22Rv1 (cell line): ENCODE measurements at regions not wholly inside any gene's neighbourhood (a gene's known extent, or its start where the extent isn't known, plus 50 kb on each side); places are given as distances from the start of the nearest gene placed in this dataset.
"Not testable (repeated sequence)": the region's sequence is repeated elsewhere in the genome, so short reads cannot be mapped to it uniquely, and the experiment has no call there.

Source experiments
- H3K27ac ChIP-seq: fragments of 450-650 bp; 2 replicates; pipeline ENCODE4 v1.5.1; 2017
- ZFX ChIP-seq: fragments of 450-650 bp; IDR thresholded peaks from 2 replicates; pipeline ENCODE4 v1.6.1; 2017; ENCODE audit warnings: antibody characterized with exemption, borderline replicate concordance
- TF ChIP-seq, protein P1 (sequence below): fragments of 450-650 bp; IDR thresholded peaks from 2 replicates; pipeline ENCODE4 v1.5.1; 2017; ENCODE audit warnings: mild to moderate bottlenecking

DNA sequence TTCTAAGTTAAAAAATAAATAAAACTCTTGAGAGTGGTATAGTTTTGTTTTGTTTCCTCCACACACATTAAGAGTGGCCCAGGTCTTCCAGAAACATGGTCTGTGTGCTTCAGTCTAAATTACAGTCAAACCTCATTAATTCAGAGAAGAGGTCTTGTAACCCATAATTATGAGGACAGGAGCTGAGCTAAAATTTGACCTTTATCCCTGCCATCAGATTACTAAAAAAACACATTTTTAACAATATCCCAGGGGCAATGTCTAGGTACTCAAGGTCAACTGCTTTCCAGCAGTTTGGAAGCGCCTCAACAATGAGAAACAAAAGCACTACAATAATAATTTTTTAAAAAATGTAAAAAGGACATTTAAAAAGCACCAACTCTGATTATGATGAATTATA, 184.1 kb upstream of the PFKP start:
- no peak overlapping the region for H3K27ac ChIP-seq
- no peak for TF ChIP-seq ZFX
- TF ChIP-seq, protein P1, sequence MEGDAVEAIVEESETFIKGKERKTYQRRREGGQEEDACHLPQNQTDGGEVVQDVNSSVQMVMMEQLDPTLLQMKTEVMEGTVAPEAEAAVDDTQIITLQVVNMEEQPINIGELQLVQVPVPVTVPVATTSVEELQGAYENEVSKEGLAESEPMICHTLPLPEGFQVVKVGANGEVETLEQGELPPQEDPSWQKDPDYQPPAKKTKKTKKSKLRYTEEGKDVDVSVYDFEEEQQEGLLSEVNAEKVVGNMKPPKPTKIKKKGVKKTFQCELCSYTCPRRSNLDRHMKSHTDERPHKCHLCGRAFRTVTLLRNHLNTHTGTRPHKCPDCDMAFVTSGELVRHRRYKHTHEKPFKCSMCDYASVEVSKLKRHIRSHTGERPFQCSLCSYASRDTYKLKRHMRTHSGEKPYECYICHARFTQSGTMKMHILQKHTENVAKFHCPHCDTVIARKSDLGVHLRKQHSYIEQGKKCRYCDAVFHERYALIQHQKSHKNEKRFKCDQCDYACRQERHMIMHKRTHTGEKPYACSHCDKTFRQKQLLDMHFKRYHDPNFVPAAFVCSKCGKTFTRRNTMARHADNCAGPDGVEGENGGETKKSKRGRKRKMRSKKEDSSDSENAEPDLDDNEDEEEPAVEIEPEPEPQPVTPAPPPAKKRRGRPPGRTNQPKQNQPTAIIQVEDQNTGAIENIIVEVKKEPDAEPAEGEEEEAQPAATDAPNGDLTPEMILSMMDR: no peak

- no peak overlapping the region for H3K27ac ChIP-seq
- TF ChIP-seq ZFX: no peak
- TF ChIP-seq, protein P1: no peak
Observed at GRCh38 chr10:2882628-2883027, 184.7 kb upstream of the PFKP start.

GRCh38 chr10:2881720-2882620, 185.4 kb upstream of the PFKP start:
- TF ChIP-seq ZFX: no peak
- TF ChIP-seq, protein P1: no peak
- H3K27ac ChIP-seq: no peak overlapping the region

DNA sequence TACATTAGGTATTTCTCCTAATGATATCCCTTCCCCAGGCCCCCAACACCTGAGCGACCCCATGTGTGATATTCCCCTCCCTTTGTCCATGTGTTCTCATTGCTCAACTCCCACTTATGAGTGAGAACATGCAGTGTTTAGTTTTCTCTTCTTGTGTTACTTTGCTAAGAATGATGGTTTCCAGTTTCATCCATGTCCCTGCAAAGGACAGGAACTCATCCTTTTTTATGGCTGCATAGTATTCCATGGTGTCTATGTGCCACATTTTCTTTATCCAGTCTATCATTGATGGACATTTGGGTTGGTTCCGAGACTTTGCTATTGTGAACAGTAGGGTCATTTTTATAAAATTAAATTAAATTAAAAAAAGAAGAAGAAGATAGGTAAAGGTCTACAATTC, 187.3 kb upstream of the PFKP start:
- not testable (repeated sequence) for H3K27ac ChIP-seq

DNA sequence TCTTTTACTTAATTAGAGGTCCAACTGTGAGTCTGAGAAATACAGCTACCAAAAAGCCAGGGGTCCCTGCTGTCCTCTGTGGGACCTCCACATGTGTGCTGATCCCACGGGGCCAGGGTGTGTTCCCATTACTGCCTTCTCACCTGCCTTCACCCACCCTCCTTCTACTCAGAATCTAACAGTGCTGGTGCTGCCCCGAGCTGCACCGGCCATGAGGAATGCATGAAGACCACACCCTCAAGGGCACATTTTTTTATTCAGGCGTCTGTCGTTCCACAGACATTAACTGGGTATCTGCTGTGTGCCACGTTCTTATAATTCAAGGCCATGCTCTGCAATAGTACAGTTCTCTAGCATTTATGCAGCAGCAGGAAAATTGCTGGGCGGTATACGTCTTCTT, 188.5 kb upstream of the PFKP start:
- TF ChIP-seq ZFX: no peak
- no peak overlapping the region for H3K27ac ChIP-seq

- no peak for TF ChIP-seq ZFX
- TF ChIP-seq, protein P1: no peak
Observed at GRCh38 chr10:2876032-2876431, 191.3 kb upstream of the PFKP start.

DNA sequence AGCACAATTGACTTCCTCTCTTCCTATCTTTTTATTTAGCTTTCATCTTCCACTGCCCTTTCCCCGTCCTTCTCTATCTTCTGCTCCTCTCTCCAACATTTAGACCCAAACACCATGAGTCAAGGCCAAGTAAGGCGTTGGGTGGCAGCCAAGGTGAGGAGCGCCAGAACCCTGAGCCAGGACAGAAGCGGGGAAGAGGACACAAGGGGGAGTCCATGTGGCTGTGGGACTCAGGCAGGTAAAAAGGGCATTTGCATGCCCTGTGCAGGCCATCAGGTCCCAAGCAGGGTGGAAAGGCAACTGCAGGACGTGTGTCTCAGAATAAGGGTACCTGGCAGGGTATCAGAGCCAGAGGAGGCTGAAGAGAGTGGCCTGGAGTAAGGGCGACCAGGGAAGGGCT, 192.4 kb upstream of the PFKP start:
- TF ChIP-seq, protein P1: no peak
- TF ChIP-seq ZFX: no peak
- no peak overlapping the region for H3K27ac ChIP-seq

More at GRCh38 chr10:2876032-2876431, 191.3 kb upstream of the PFKP start:
- no peak overlapping the region for H3K27ac ChIP-seq

DNA sequence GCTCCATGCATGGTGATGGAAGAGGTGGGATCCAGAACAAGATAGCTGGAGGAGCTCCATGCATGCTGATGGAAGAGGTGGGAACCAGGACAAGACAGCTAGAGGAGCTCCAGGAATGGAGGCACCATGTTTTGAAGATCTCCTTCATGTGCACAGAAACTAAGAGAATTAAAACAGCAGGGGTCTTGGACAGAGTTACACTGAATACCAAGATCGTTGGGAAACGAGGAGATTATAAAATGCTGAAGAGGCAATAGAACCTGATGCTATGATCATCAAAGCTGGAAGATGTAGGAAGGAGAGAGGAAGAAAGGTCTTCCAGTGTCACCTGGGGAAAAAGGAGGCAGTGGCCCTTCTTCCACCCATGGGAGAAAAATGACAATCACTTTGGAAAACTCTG, 193.6 kb upstream of the PFKP start:
- TF ChIP-seq ZFX: no peak
- TF ChIP-seq, protein P1: no peak
- no peak overlapping the region for H3K27ac ChIP-seq
